ENCODE measurements at regions not wholly inside any gene's neighbourhood (a gene's known extent, or its start where the extent isn't known, plus 50 kb on each side); places are given as distances from the start of the nearest gene placed in this dataset.

GRCh38 chr14:84399296-84399910 lies 1130.5 kb upstream of the FLRT2 start:
- Mint-ChIP-seq H3K27ac (no peak overlapping the region), H3K27me3 (ENCODE audit: low read depth) (no peaks in the 10 kb centered on the region), H3K4me1 (peaks cover 21% of the 10 kb centered on the region), H3K36me3 (peaks cover 11% of the 10 kb centered on the region), H3K4me3 (no peak overlapping the region), H3K9me3 (peaks cover 12% of the 10 kb centered on the region)
- ChIA-PET CTCF (no interaction called here), POLR2A (no interaction called here)
- ATAC-seq, result no peak
- DNase-seq (ENCODE audit: low spot score), result no peak
- TF ChIP-seq ZNF532 (CRISPR knock-in tag; IDR thresholded peaks at IDR 0.05; ENCODE audit: borderline replicate concordance) (no peak), E2F5 (CRISPR knock-in tag; IDR thresholded peaks at IDR 0.05) (no peak), ATF2 (CRISPR knock-in tag; IDR thresholded peaks at IDR 0.05; ENCODE audit: borderline replicate concordance, low read depth) (no peak), CDX4 (CRISPR knock-in tag; IDR thresholded peaks at IDR 0.05; ENCODE audit: borderline replicate concordance) (no peak), FOXP1 (CRISPR knock-in tag; IDR thresholded peaks at IDR 0.05; ENCODE audit: borderline replicate concordance) (no peak), OVOL2 (CRISPR knock-in tag; IDR thresholded peaks at IDR 0.05; ENCODE audit: borderline replicate concordance) (no peak), ATF6 (CRISPR knock-in tag; IDR thresholded peaks at IDR 0.05) (no peak), ZNF121 (CRISPR knock-in tag; IDR thresholded peaks at IDR 0.05) (no peak), USF2 (CRISPR knock-in tag; IDR thresholded peaks at IDR 0.05) (no peak), ZNF396 (CRISPR knock-in tag; IDR thresholded peaks at IDR 0.05; ENCODE audit: borderline replicate concordance) (no peak), SOX15 (CRISPR knock-in tag; IDR thresholded peaks at IDR 0.05) (no peak), AFF4 (CRISPR knock-in tag; IDR thresholded peaks at IDR 0.05; ENCODE audit: borderline replicate concordance) (no peak), ELF4 (CRISPR knock-in tag; IDR thresholded peaks at IDR 0.05; ENCODE audit: low read depth) (no peak), PREB (CRISPR knock-in tag; IDR thresholded peaks at IDR 0.05; ENCODE audit: borderline replicate concordance) (no peak), RORB (CRISPR knock-in tag; IDR thresholded peaks at IDR 0.05) (no peak), NFATC4 (CRISPR knock-in tag; IDR thresholded peaks at IDR 0.05) (no peak), PRRX2 (CRISPR knock-in tag; IDR thresholded peaks at IDR 0.05) (no peak), ZNF423 (CRISPR knock-in tag; IDR thresholded peaks at IDR 0.05) (no peak), STAT6 (CRISPR knock-in tag; conservative IDR thresholded peaks at IDR 0.05; ENCODE audit: low read depth) (no peak)

Measured in WTC11 (cell line).